GM20000 (cell line): ENCODE measurements at regions not wholly inside any gene's neighbourhood (a gene's known extent, or its start where the extent isn't known, plus 50 kb on each side); places are given as distances from the start of the nearest gene placed in this dataset.

ENCODE experiments used
- DNase-seq: peaks from one replicate; pipeline ENCODE4 v3.0.0; 2012; ENCODE audit warnings: low spot score
- CTCF ChIP-seq: IDR thresholded peaks from 2 replicates; pipeline ENCODE4 v1.5.1; 2012; ENCODE audit warnings: mild to moderate bottlenecking, control low read depth; ENCODE audit errors: extremely low read depth, missing control alignments

GRCh38 chr14:64649383-64649998, 54.7 kb upstream of the PLEKHG3 start:
- DNase-seq: no peak
- TF ChIP-seq CTCF: no peak

GRCh38 chr14:64653900-64654245, 50.4 kb upstream of the PLEKHG3 start:
- DNase-seq: no peak
- TF ChIP-seq CTCF: no peak

GRCh38 chr14:64654246-64654900, 49.9 kb upstream of the PLEKHG3 start:
- no peak for TF ChIP-seq CTCF
- DNase-seq: peak; percentile 45
